ENCODE measurements at regions not wholly inside any gene's neighbourhood (a gene's known extent, or its start where the extent isn't known, plus 50 kb on each side); places are given as distances from the start of the nearest gene placed in this dataset.

DNA sequence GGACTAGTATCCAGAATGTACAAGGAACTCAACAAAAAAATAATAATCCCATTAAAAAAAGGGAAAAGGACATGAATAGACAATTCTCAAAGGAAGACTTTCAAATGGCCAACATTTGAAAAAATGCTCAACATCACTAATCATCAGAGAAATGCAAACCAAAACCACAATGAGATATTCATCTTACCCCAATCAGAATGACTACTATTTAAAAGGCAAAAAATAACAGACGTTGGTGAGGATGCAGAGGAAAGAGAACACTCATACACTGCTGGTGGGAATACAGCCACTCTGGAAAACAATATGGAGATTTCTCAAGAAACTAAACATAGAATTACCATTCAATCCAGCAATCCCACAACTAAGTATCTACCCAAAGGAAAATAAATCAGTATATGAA lies 133.1 kb downstream of the KDR start:
- DNase-seq (ENCODE audit: low spot score), result no peak

GRCh38 chr4:54988655-54989054 lies 136.7 kb downstream of the KDR start:
- no peak for DNase-seq (ENCODE audit: low spot score)

- no peak for DNase-seq (ENCODE audit: low spot score)
Measured at GRCh38 chr4:54986095-54986846, 139.1 kb downstream of the KDR start.

GRCh38 chr4:54976682-54977081 lies 148.7 kb downstream of the KDR start:
- DNase-seq (ENCODE audit: low spot score), result no peak

- no peak for DNase-seq (ENCODE audit: low spot score)
Measured at GRCh38 chr4:54976031-54976430, 149.4 kb downstream of the KDR start.

DNA sequence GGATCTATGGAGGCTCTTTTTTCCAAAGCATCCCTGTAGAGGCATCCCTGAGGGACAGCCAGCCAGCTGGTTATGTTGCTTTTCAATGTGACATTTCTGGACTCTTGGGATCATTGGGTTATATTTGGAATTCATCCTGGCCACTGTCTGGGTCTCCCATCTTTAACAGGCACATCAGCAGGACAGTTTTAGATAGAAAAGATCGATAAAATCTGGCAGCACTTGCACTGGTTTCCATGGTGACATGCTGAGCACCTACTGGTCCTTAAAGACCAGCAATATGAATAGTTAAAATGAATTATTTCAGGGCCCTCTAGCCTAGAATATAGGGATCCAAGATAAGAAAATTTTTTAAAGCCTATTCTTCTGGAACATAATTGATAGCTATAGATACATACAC lies 151.6 kb downstream of the KDR start:
- DNase-seq (ENCODE audit: low spot score), result no peak

DNA sequence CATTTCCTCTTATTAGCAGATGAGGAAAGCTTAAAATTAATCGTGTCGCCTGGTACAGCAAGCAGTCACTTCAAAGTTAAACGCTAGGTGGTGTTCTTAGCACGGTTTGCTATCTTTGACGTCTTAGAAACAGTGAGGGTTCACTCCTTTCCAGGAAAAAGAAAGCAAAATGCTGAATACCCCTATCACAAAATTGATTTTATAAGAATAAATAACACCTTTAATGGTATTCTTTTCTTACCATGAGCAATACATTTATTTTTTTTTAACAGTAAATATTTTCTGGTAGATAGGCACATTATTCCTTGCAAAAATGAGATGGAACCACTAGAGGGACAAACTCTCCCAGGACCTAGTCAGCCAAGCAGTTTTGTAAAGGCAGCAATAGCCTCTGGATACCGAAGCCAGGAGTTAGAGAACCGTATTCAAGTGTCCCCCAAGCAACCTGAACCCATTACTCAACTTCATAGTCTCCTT lies 153.9 kb downstream of the KDR start:
- DNase-seq (ENCODE audit: low spot score), result peak; percentile 53

DNA sequence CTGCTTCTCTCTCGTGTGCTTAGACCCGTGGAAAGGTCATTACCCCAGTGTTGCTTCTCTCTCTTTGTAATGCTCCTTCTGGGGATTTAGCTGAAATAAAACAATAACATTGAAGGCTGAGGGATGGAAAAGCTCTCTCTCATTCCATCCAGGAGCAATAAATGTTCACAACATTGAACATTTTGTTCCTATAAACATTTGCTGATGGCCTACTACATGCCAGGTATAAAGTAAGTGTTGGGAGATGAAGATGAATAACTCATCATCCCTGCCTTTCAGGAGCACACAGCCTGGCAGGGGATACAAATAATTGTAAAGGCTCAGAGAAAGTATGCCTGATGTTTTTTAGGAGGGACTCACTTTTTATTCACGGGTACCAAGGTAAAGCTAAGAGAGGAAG lies 158.1 kb downstream of the KDR start:
- DNase-seq (ENCODE audit: low spot score), result no peak

- DNase-seq (ENCODE audit: low spot score), result peak; percentile 34
Measured at GRCh38 chr4:54961357-54961975, 163.9 kb downstream of the KDR start.

DNA sequence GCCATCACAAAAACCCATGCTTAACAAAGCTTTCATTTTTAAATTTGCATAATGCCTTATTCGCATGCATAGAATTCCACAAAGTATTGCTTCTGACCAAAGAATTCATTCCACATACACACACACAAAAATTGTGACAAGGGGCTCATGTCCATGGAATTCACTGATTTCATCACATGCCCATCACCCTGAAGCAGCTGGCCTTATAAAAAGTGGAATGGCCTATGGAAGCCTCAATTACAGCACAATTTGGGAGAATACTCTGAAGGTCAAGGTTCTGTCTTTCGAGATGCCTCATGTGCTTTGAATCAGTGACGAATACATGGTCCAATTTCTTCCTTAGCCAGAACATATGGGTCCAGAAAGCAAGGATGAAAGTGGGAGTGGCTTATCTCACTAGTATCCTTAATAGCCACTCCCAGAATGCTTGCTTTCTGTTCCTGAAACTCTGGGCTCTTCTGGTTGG lies 165.7 kb downstream of the KDR start:
- DNase-seq (ENCODE audit: low spot score), result no peak

GRCh38 chr4:54959131-54959530 lies 166.3 kb downstream of the KDR start:
- no peak for DNase-seq (ENCODE audit: low spot score)

DNA sequence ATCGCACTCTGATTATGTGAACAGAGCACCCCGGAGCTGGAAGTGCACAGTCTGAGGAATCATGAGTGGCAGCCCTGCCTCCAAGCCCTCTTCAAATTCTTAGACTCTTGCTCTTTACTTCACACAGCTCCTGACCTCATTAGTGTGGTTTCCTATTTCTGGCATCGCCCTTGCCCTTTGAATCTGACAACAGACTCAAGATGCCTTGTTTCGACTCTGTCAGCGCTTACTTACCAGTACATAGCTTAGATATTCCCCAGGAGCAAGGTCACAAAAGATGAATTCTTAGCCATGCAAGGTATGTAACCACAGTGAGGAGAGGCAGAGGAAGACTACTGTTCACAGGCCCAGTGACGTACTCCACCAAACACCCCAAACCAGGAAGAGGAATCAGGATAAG lies 167.2 kb downstream of the KDR start:
- no peak for DNase-seq (ENCODE audit: low spot score)

GRCh38 chr4:54954656-54955388 lies 170.6 kb downstream of the KDR start:
- DNase-seq (ENCODE audit: low spot score), result no peak

- no peak for DNase-seq (ENCODE audit: low spot score)
Measured at GRCh38 chr4:54946741-54947140, 178.7 kb downstream of the KDR start.

DNA sequence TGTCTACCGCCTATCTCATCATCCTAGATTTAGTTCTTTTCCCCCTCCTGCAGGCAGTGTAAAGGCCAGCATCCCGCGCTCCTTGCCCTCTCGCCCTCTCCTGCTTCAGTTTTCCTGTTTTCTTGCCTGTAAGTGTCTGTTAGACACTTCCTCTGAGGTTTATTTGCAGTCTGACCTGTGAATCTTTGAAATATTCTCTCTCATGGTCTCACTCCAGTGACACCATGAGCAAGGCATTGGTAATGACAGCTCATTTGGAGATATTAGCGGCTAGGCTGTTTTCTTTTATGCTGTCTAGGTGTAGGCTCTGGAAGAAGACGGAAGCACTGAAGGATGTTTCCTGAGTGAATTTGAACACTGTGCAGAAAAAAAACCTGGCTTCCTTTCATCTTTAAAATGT lies 179.6 kb downstream of the KDR start:
- DNase-seq (ENCODE audit: low spot score), result no peak

GRCh38 chr4:54942721-54943120 lies 182.7 kb downstream of the KDR start:
- DNase-seq (ENCODE audit: low spot score), result no peak

- no peak for DNase-seq (ENCODE audit: low spot score)
Measured at GRCh38 chr4:54941994-54942552, 183.3 kb downstream of the KDR start.

DNA sequence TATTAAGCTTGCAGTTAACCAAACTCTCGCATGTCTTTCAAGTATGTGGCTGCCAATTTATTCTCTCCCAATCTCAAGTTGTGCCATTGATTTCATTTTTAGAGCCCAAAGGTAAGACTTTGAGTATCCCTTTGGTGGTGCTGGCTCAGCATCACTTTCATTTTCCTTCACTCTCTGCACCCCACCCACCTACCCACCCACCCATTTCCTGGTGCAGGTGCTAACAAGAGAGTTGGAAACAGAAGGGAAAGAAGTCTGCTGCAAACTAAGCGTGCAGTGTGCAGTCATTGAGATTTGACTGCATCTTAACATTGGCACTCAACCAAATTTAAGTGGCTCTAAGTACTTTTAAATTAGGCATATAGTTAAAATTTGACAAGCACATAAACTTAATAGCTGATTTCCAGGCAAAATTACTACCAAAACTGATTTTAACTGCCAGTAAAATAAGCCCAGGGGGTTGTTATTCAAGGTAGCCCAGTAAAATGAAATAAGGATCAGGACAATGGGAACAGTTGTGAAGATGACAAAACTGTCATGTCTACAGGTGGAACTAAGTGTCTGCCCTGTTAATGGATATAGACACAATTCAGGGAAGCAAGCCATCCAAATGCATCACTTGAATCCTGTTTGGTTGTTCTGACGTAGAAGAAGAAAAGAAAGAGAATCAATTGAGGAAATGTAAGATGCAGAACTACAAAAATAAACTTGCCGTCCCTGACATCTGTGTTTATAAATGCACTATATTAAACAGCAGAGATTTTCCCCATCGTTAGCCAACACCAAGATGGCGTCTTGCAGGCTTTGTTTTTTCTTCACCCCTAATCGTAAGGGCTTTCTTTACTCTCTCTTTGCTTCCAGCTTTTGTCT lies 184.2 kb downstream of the KDR start:
- no peak for DNase-seq (ENCODE audit: low spot score)

- DNase-seq (ENCODE audit: low spot score), result no peak
Measured at GRCh38 chr4:54937501-54937900, 187.9 kb downstream of the KDR start.

DNA sequence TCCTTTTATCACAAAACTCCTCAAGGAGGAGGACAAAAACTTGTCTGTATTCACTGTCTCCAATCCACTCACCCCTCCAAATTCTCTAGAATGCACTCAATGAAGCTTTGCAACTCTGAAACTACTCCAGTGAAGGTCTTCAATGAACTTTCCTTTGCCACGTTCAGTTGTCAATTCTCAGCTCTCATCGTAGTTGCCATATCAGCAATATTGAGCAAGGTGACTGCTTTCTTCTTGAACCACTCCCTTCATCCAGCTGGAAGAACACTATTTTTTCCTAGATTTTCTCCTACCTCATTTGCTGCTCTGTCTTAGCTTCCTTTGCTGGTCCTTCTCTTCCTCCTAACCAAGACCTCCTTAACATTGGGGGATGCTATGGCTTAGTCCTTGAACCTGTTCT lies 191.8 kb downstream of the KDR start:
- DNase-seq (ENCODE audit: low spot score), result no peak

DNA sequence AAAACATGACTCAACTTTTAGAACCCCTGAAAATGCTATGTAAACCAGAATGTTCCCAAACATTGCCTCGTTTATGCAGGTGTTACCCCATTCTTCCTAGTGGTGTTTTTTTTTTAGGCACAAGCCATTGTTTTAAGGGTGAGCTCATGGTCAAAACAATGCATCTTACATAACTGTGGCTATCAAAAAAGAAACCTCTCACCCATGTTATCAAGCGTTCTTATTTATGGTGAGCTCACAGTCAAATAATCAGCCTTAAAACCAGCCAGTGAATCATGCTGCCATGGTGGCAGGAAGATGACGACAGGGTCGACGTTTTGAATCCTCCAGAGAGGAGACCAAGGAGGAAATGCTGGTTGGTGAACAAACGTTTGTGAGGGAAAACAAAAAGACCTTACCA lies 195.2 kb downstream of the KDR start:
- DNase-seq (ENCODE audit: low spot score), result peak; percentile 47
